H1 (cell line): ENCODE measurements at regions not wholly inside any gene's neighbourhood (a gene's known extent, or its start where the extent isn't known, plus 50 kb on each side); places are given as distances from the start of the nearest gene placed in this dataset.

ENCODE experiments used
- CTCF ChIA-PET: fragments of 300-600 bp; sonication (Branson Sonifier 250); formaldehyde crosslinking; loops from one replicate; lab custom pipeline; 2021; ENCODE audit not compliant: partially characterized antibody; lab: Charles Lee
- POLR2A ChIA-PET: fragments of 300-600 bp; sonication (Branson Sonifier 250); formaldehyde crosslinking; loops from one replicate; lab custom pipeline; 2021; ENCODE audit warnings: inconsistent platforms; ENCODE audit not compliant: partially characterized antibody; lab: Charles Lee
- DNase-seq, 2 experiments: peaks; one replicate each; pipeline versions ENCODE4 v3.0.0 to v3.0.0-alpha.2; 2010 to 2022; ENCODE audit warnings: low spot score in 2 of 2, low read depth in 1 of 2, mixed read lengths in 1 of 2
- FAIRE-seq: peaks from 2 replicates; lab custom pipeline; 2011; peaks lifted over from hg19 to GRCh38; lab: Jason Lieb, UNC
- H2AFZ ChIP-seq: 2 replicates; pipeline ENCODE4 v1.8.1; 2012; ENCODE audit warnings: low read length, inconsistent platforms
- H2AK5ac ChIP-seq: 2 replicates; pipeline ENCODE4 v1.6.1; 2013; ENCODE audit warnings: low read depth, low read length
- H2BK120ac ChIP-seq: replicated peaks from 2 replicates; pipeline ENCODE3; 2013; ENCODE audit warnings: low read depth, low read length, inconsistent platforms
- H2BK12ac ChIP-seq: 2 replicates; pipeline ENCODE4 v1.6.1; 2013; ENCODE audit warnings: low read depth, low read length
- H2BK15ac ChIP-seq: 2 replicates; pipeline ENCODE4 v1.6.1; 2013; ENCODE audit warnings: low read length
- H2BK20ac ChIP-seq: 2 replicates; pipeline ENCODE4 v1.6.1; 2013; ENCODE audit warnings: low read length
- H2BK5ac ChIP-seq: 2 replicates; pipeline ENCODE4 v1.6.1; 2013; ENCODE audit warnings: low read depth, low read length
- H3K14ac ChIP-seq: 2 replicates; pipeline ENCODE4 v1.6.1; 2013; ENCODE audit warnings: inconsistent platforms; ENCODE audit not compliant: insufficient read length
- H3K18ac ChIP-seq: 2 replicates; pipeline ENCODE4 v1.6.1; 2013; ENCODE audit warnings: low read length; ENCODE audit errors: extremely low read depth
- H3K23ac ChIP-seq: 2 replicates; pipeline ENCODE4 v1.6.1; 2013; ENCODE audit warnings: inconsistent platforms; ENCODE audit not compliant: insufficient read length
- H3K23me2 ChIP-seq: 2 replicates; pipeline ENCODE4 v1.6.1; 2013; ENCODE audit warnings: low read depth, low read length
- H3K27ac ChIP-seq: 2 replicates; pipeline ENCODE4 v1.6.1; 2011; ENCODE audit warnings: low read depth, low read length, inconsistent platforms
- H3K27me3 ChIP-seq, 4 experiments: replicated peaks in 1 of 4; 1 replicate in 1 of 4; 2 replicates in 3 of 4; pipeline versions ENCODE4 v1.6.1 to v1.8.1; 2011 to 2013; ENCODE audit warnings: low read length in 3 of 4, mild to moderate bottlenecking in 3 of 4, inconsistent platforms in 2 of 4, mixed read lengths in 2 of 4, moderate library complexity in 1 of 4; ENCODE audit not compliant: control insufficient read depth in 3 of 4, insufficient read depth in 3 of 4; ENCODE audit errors: extremely low read depth in 1 of 4
- H3K36me3 ChIP-seq, 4 experiments: 2 replicates each; pipeline versions ENCODE4 v1.6.1 to v1.8.1; 2011 to 2013; ENCODE audit warnings: mild to moderate bottlenecking in 4 of 4, low read length in 3 of 4, moderate library complexity in 2 of 4, control low read depth in 1 of 4, inconsistent platforms in 1 of 4; ENCODE audit not compliant: insufficient read depth in 4 of 4, control insufficient read depth in 2 of 4
- H3K4ac ChIP-seq: replicated peaks from 2 replicates; pipeline ENCODE3; 2013; ENCODE audit warnings: low read length, low read depth, mixed read lengths, inconsistent platforms; ENCODE audit not compliant: insufficient read length
- H3K4me1 ChIP-seq, 4 experiments: replicated peaks in 1 of 4; 1 replicate in 1 of 4; 2 replicates in 3 of 4; pipeline versions ENCODE4 v1.6.1 to v1.8.1; 2011 to 2013; ENCODE audit warnings: low read length in 3 of 4, inconsistent platforms in 2 of 4, mixed read lengths in 1 of 4; ENCODE audit not compliant: insufficient read depth in 4 of 4, control insufficient read depth in 3 of 4
- H3K4me2 ChIP-seq, 2 experiments: 2 replicates each; pipeline versions ENCODE4 v1.6.1 to v1.8.1; 2011 to 2013; ENCODE audit warnings: low read depth in 2 of 2, low read length in 2 of 2, control low read depth in 1 of 2, inconsistent platforms in 1 of 2, mild to moderate bottlenecking in 1 of 2; ENCODE audit not compliant: insufficient read depth in 1 of 2
- H3K4me3 ChIP-seq, 4 experiments: fragments of 200-600, 300-600 bp in 1 of 4; sonication (generic), shearing (Covaris generic), sonication (Bioruptor Twin) in 1 of 4; 2 replicates each; pipeline versions ENCODE4 v1.5.1 to v1.8.1; 2011 to 2016; ENCODE audit warnings: low read length in 4 of 4, low read depth in 3 of 4, control low read depth in 2 of 4, inconsistent platforms in 2 of 4, mild to moderate bottlenecking in 2 of 4, mixed read lengths in 1 of 4, moderate library complexity in 1 of 4; ENCODE audit not compliant: insufficient read depth in 2 of 4; ENCODE audit errors: extremely low read depth in 1 of 4
- H3K56ac ChIP-seq: replicated peaks from 2 replicates; pipeline ENCODE3; 2013; ENCODE audit warnings: low read depth, mild to moderate bottlenecking, mixed read lengths, low read length, inconsistent platforms; ENCODE audit not compliant: insufficient read length
- H3K79me1 ChIP-seq: 2 replicates; pipeline ENCODE4 v1.6.1; 2013; ENCODE audit warnings: low read depth, low read length, control low read depth
- H3K79me2 ChIP-seq, 2 experiments: 2 replicates each; pipeline versions ENCODE4 v1.6.1 to v1.8.1; 2012 to 2013; ENCODE audit warnings: low read length in 2 of 2, mild to moderate bottlenecking in 2 of 2, inconsistent platforms in 1 of 2; ENCODE audit not compliant: insufficient read depth in 2 of 2, control insufficient read depth in 1 of 2
- H3K9ac ChIP-seq, 4 experiments: replicated peaks in 1 of 4; 1 replicate in 1 of 4; 2 replicates in 3 of 4; pipeline versions ENCODE4 v1.6.1 to v1.8.1; 2011 to 2013; ENCODE audit warnings: low read depth in 3 of 4, low read length in 3 of 4, control low read depth in 2 of 4, mild to moderate bottlenecking in 2 of 4, moderate library complexity in 2 of 4, inconsistent platforms in 1 of 4; ENCODE audit errors: extremely low read depth in 1 of 4
- H3K9me3 ChIP-seq, 2 experiments: 2 replicates each; pipeline versions ENCODE4 v1.6.1 to v1.8.1; 2012 to 2013; ENCODE audit warnings: mild to moderate bottlenecking in 2 of 2, moderate library complexity in 2 of 2, control low read depth in 1 of 2, inconsistent platforms in 1 of 2, low read depth in 1 of 2, low read length in 1 of 2, mixed read lengths in 1 of 2; ENCODE audit not compliant: insufficient read depth in 2 of 2
- H4K20me1 ChIP-seq, 2 experiments: replicated peaks in 1 of 2; 2 replicates each; pipeline versions ENCODE3 to v1.8.1; 2011 to 2013; ENCODE audit warnings: inconsistent platforms in 2 of 2, low read length in 2 of 2, mild to moderate bottlenecking in 1 of 2; ENCODE audit not compliant: insufficient read depth in 2 of 2, control insufficient read depth in 1 of 2
- H4K5ac ChIP-seq: 2 replicates; pipeline ENCODE4 v1.6.1; 2013; ENCODE audit warnings: low read length, low read depth, mixed read lengths, inconsistent platforms; ENCODE audit not compliant: insufficient read length
- H4K8ac ChIP-seq: 2 replicates; pipeline ENCODE4 v1.8.0; 2013; ENCODE audit warnings: mild to moderate bottlenecking, moderate library complexity, low read length, inconsistent platforms; ENCODE audit not compliant: insufficient read depth; ENCODE audit errors: extremely low read depth
- H4K91ac ChIP-seq: replicated peaks from 2 replicates; pipeline ENCODE3; 2013; ENCODE audit warnings: low read length, mixed read lengths, inconsistent platforms; ENCODE audit not compliant: insufficient read length
- EP300 ChIP-seq, 2 experiments: IDR thresholded peaks; 1 replicate in 1 of 2; 2 replicates in 1 of 2; pipeline ENCODE4 v1.6.1; 2011 to 2012; ENCODE audit warnings: low read depth in 2 of 2, low read length in 2 of 2, mild to moderate bottlenecking in 2 of 2, borderline replicate concordance in 1 of 2, inconsistent platforms in 1 of 2, moderate library complexity in 1 of 2
- YY1 ChIP-seq: IDR thresholded peaks from 2 replicates; pipeline ENCODE4 v1.6.1; 2011; ENCODE audit warnings: low read depth, mild to moderate bottlenecking, low read length
- WGBS, 2 experiments: shearing (Covaris generic) in 1 of 2; methylation state at CpG; one replicate each; pipeline versions ENCODE4 v1.1.6 to v1.1.7; 2013 to 2015; ENCODE audit warnings: low lambda C conversion rate in 2 of 2, mixed read lengths in 2 of 2, inconsistent platforms in 1 of 2, low coverage in 1 of 2, missing lambda C conversion rate in 1 of 2; ENCODE audit not compliant: insufficient replicate concordance in 2 of 2, insufficient coverage in 1 of 2, insufficient read length in 1 of 2; ENCODE audit errors: extremely low coverage in 1 of 2, missing lambda C conversion rate in 1 of 2; 5-methylcytosine and 5-hydroxymethylcytosine counted together

DNA sequence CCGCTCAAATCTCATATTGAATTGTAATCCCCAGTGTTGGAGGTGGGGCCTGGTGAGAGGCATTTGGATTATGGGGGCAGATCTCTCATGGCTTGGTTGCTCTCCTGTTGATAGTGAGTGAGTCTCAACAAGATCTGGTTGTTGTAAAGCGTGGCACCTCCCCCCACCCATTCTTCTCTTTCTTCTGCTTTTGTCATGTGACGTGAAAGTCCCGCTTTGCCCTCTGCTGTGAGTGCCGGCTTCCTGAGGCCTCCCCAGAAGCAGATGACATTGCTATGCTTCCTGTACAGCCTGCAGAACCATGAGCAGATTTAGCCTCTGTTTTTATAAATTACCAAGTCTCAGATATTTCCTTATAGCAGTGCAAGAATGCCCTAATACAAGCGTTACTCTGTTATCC, 673.8 kb downstream of the ADCYAP1 start:
- no peaks in the 10 kb centered on the region for H3K79me2 ChIP-seq
- ChIA-PET CTCF (no interaction called here), POLR2A (no interaction called here)
- no peak overlapping the region for H3K56ac ChIP-seq
- no peaks in the 10 kb centered on the region for H3K79me1 ChIP-seq
- H2BK120ac ChIP-seq: no peak overlapping the region
- H2BK15ac ChIP-seq: no peak overlapping the region
- H2AFZ ChIP-seq: peak overlapping the region; percentile 25; the same call in 1 of the 2 replicates
- no peak overlapping the region for H4K91ac ChIP-seq
- H2BK5ac ChIP-seq: no peak overlapping the region
- H3K18ac ChIP-seq: no peak overlapping the region
- DNase-seq (no peak), FAIRE-seq (no peak)
- H3K23ac ChIP-seq: no peak overlapping the region
- no peak overlapping the region for H3K9ac ChIP-seq
- H4K5ac ChIP-seq: no peak overlapping the region
- WGBS, 2 experiments: 97% methylated on average over 6 of the region's 6 CpGs; no CpG with 5 or more reads in 1 of the 2 experiments
- no peaks in the 10 kb centered on the region for H4K20me1 ChIP-seq
- no peak overlapping the region for H3K14ac ChIP-seq
- no peaks in the 10 kb centered on the region for H3K27me3 ChIP-seq
- no peak overlapping the region for H3K4me3 ChIP-seq
- H3K9me3 ChIP-seq: no peaks in the 10 kb centered on the region; a peak in 1 of 4 replicates
- no peaks in the 10 kb centered on the region for H3K23me2 ChIP-seq
- no peak overlapping the region for H4K8ac ChIP-seq
- no peaks in the 10 kb centered on the region for H3K4me1 ChIP-seq
- TF ChIP-seq YY1 (no peak), EP300 (IDR thresholded peaks at IDR 0.05; ENCODE audit: borderline replicate concordance in 1 of 2, low read depth in 2 of 2, low read length in 2 of 2) (no peak)
- H3K4ac ChIP-seq: no peak overlapping the region
- H2BK12ac ChIP-seq: no peak overlapping the region
- H2BK20ac ChIP-seq: no peak overlapping the region
- H3K4me2 ChIP-seq: no peak overlapping the region
- no peak overlapping the region for H2AK5ac ChIP-seq
- no peak overlapping the region for H3K27ac ChIP-seq
- H3K36me3 ChIP-seq: no peaks in the 10 kb centered on the region
